Parathyroid adenoma (tissue), 2 donors: ENCODE measurements at regions not wholly inside any gene's neighbourhood (a gene's known extent, or its start where the extent isn't known, plus 50 kb on each side); places are given as distances from the start of the nearest gene placed in this dataset.

Experiments
- H2AFZ ChIP-seq: fragments of 300-600 bp; sonication (generic); one replicate; pipeline ENCODE4 v1.7.0; 2017; ENCODE audit warnings: antibody characterized with exemption, mild to moderate bottlenecking
- H3K27ac ChIP-seq: fragments of 300-600 bp; sonication (generic); one replicate; pipeline ENCODE4 v1.7.0; 2017
- H3K27me3 ChIP-seq: fragments of 300-600 bp; sonication (generic); one replicate; pipeline ENCODE4 v1.7.0; 2017; ENCODE audit warnings: low read length; ENCODE audit not compliant: control insufficient read depth, insufficient read depth
- H3K36me3 ChIP-seq: fragments of 300-600 bp; sonication (generic); one replicate; pipeline ENCODE4 v1.7.0; 2017; ENCODE audit warnings: low read length; ENCODE audit not compliant: control insufficient read depth, insufficient read depth
- H3K4me1 ChIP-seq: fragments of 300-600 bp; sonication (generic); one replicate; pipeline ENCODE4 v1.7.0; 2017; ENCODE audit warnings: control low read depth
- H3K4me2 ChIP-seq: fragments of 300-600 bp; sonication (generic); one replicate; pipeline ENCODE4 v1.7.0; 2017; ENCODE audit warnings: low read length
- H3K4me3 ChIP-seq: fragments of 300-600 bp; sonication (generic); one replicate; pipeline ENCODE4 v1.7.0; 2017; ENCODE audit warnings: low read depth, low read length
- H3K79me2 ChIP-seq: fragments of 300-600 bp; sonication (generic); one replicate; pipeline ENCODE4 v1.7.0; 2017; ENCODE audit warnings: control low read depth
- H3K9ac ChIP-seq: fragments of 300-600 bp; sonication (generic); one replicate; pipeline ENCODE4 v1.7.0; 2017; ENCODE audit warnings: mild to moderate bottlenecking
- H3K9me3 ChIP-seq: fragments of 300-600 bp; sonication (generic); one replicate; pipeline ENCODE4 v1.7.0; 2017; ENCODE audit warnings: low read length; ENCODE audit not compliant: control insufficient read depth
- TF ChIP-seq, protein P1 (sequence below): fragments of 300-600 bp; sonication (generic); IDR thresholded peaks from one replicate; pipeline ENCODE4 v1.7.0; 2017; ENCODE audit warnings: antibody characterized with exemption, mild to moderate bottlenecking
- donor health status: primary hyperparathyroidism.

- no peaks in the 10 kb centered on the region for H3K4me1 ChIP-seq
- H3K27me3 ChIP-seq = no peaks in the 10 kb centered on the region
- H3K4me2 ChIP-seq = no peak overlapping the region
- H3K27ac ChIP-seq = no peak overlapping the region
- H2AFZ ChIP-seq = no peak overlapping the region
- H3K9me3 ChIP-seq = no peaks in the 10 kb centered on the region
- no peak overlapping the region for H3K4me3 ChIP-seq
- TF ChIP-seq, protein P1, sequence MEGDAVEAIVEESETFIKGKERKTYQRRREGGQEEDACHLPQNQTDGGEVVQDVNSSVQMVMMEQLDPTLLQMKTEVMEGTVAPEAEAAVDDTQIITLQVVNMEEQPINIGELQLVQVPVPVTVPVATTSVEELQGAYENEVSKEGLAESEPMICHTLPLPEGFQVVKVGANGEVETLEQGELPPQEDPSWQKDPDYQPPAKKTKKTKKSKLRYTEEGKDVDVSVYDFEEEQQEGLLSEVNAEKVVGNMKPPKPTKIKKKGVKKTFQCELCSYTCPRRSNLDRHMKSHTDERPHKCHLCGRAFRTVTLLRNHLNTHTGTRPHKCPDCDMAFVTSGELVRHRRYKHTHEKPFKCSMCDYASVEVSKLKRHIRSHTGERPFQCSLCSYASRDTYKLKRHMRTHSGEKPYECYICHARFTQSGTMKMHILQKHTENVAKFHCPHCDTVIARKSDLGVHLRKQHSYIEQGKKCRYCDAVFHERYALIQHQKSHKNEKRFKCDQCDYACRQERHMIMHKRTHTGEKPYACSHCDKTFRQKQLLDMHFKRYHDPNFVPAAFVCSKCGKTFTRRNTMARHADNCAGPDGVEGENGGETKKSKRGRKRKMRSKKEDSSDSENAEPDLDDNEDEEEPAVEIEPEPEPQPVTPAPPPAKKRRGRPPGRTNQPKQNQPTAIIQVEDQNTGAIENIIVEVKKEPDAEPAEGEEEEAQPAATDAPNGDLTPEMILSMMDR = no peak
- H3K36me3 ChIP-seq = no peaks in the 10 kb centered on the region
- H3K9ac ChIP-seq = no peak overlapping the region
- H3K79me2 ChIP-seq = no peaks in the 10 kb centered on the region
Measured at GRCh38 chr21:27108228-27108627, 141.3 kb upstream of the ADAMTS5 start.

DNA sequence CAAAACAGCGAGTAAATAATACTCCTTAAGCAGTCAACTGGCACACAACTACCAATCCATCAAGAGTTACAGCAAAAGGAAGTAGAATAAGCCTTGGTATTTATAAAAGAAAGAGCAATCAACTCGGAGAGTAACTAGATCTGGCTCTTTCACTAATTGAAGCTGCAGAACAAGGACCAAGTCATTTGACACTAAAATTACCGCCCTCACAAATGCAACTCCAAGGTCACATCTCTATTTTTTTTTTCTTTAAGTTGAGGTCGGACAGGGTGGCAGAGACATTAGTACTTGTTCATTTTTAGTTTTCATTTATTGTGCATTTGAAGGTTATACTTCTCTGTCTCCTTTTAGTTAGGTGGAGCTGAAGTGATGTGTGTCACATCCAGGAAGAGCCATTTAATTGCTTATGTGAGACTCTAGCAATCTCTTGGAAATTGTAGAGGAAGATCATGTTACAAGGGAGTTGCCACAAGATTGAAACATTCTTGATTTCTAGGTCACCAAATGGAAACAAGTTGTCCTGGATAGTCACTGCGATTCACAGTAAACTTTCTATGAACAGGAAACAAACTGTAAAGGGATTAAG, 138.1 kb upstream of the ADAMTS5 start:
- Histone ChIP-seq H3K27ac (no peak overlapping the region), H3K4me1 (no peaks in the 10 kb centered on the region), H2AFZ (no peak overlapping the region), H3K4me2 (no peak overlapping the region), H3K36me3 (no peaks in the 10 kb centered on the region), H3K27me3 (no peaks in the 10 kb centered on the region), H3K79me2 (no peaks in the 10 kb centered on the region), H3K9me3 (no peaks in the 10 kb centered on the region), H3K9ac (no peak overlapping the region), H3K4me3 (no peak overlapping the region)
- TF ChIP-seq, protein P1 = no peak

- TF ChIP-seq, protein P1 = no peak
- no peaks in the 10 kb centered on the region for H3K79me2 ChIP-seq
Measured at GRCh38 chr21:27103768-27104167, 136.9 kb upstream of the ADAMTS5 start.

DNA sequence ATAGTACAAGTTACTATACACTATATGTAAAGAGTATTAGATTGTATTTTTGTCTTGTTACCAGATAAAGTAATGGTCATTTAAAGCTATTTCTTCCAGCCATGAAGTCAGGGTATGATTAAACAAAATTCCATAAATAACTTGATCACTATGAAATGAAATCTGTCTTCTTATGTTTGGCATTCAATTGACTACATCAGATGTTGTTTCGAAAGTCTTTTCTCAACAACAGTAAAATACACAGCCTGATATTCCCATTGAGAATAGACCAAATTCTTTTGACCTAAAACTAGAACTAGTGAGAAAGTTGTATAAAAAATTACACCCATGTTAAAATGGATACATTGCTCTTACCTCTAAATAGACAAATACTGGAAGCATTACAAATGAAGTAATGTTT, 134.6 kb upstream of the ADAMTS5 start:
- Histone ChIP-seq H3K27me3 (no peaks in the 10 kb centered on the region), H3K4me3 (no peak overlapping the region), H3K79me2 (no peaks in the 10 kb centered on the region), H2AFZ (no peak overlapping the region), H3K27ac (no peak overlapping the region), H3K4me2 (no peak overlapping the region), H3K4me1 (no peaks in the 10 kb centered on the region), H3K9ac (no peak overlapping the region), H3K36me3 (no peaks in the 10 kb centered on the region), H3K9me3 (no peaks in the 10 kb centered on the region)
- TF ChIP-seq, protein P1 = no peak

More at GRCh38 chr21:27103768-27104167, 136.9 kb upstream of the ADAMTS5 start:
- Histone ChIP-seq H3K9ac (no peak overlapping the region), H3K27me3 (no peaks in the 10 kb centered on the region), H3K9me3 (no peaks in the 10 kb centered on the region), H3K27ac (no peak overlapping the region), H3K4me2 (no peak overlapping the region), H3K36me3 (no peaks in the 10 kb centered on the region), H2AFZ (no peak overlapping the region), H3K4me3 (no peak overlapping the region), H3K4me1 (no peaks in the 10 kb centered on the region)

GRCh38 chr21:27094184-27094948, 127.5 kb upstream of the ADAMTS5 start:
- Histone ChIP-seq H3K27ac (no peak overlapping the region), H3K4me1 (no peaks in the 10 kb centered on the region), H3K27me3 (no peaks in the 10 kb centered on the region), H2AFZ (no peak overlapping the region), H3K4me3 (no peak overlapping the region), H3K9ac (no peak overlapping the region), H3K9me3 (no peaks in the 10 kb centered on the region), H3K79me2 (no peaks in the 10 kb centered on the region), H3K4me2 (no peak overlapping the region), H3K36me3 (no peaks in the 10 kb centered on the region)
- TF ChIP-seq, protein P1 = no peak
